PFSK-1 (cell line): ENCODE measurements at regions not wholly inside any gene's neighbourhood (a gene's known extent, or its start where the extent isn't known, plus 50 kb on each side); places are given as distances from the start of the nearest gene placed in this dataset.

Source experiments
- FOXP2 ChIP-seq: optimal IDR thresholded peaks from 2 replicates; pipeline ENCODE3; 2011; ENCODE audit warnings: borderline replicate concordance, control low read depth, inconsistent platforms; ENCODE audit not compliant: insufficient read depth; ENCODE audit errors: extremely low read length, extremely low read depth
- POLR2AphosphoS5 ChIP-seq: IDR thresholded peaks from 2 replicates; pipeline ENCODE4 v1.6.1; 2012; ENCODE audit warnings: low read depth, mild to moderate bottlenecking, control low read depth, low read length, moderate library complexity
- REST ChIP-seq, 2 experiments: IDR thresholded peaks; 2 replicates each; pipeline versions ENCODE4 v1.6.1 to v1.8.0; 2011 to 2012; ENCODE audit warnings: low read depth in 2 of 2, low read length in 2 of 2, control low read depth in 1 of 2, inconsistent platforms in 1 of 2, mild to moderate bottlenecking in 1 of 2, moderate library complexity in 1 of 2; ENCODE audit not compliant: insufficient read depth in 1 of 2
- SIN3A ChIP-seq: IDR thresholded peaks from 2 replicates; pipeline ENCODE4 v1.6.1; 2012; ENCODE audit warnings: mild to moderate bottlenecking, low read length, moderate library complexity, borderline replicate concordance; ENCODE audit not compliant: insufficient read depth
- TAF1 ChIP-seq: IDR thresholded peaks from 2 replicates; pipeline ENCODE4 v1.6.1; 2012; ENCODE audit warnings: low read length, control low read depth, borderline replicate concordance; ENCODE audit not compliant: insufficient read depth

- no peak for TF ChIP-seq TAF1
- TF ChIP-seq SIN3A, result no peak
- no peak for TF ChIP-seq FOXP2
- TF ChIP-seq REST (IDR thresholded peaks at IDR 0.05; ENCODE audit: insufficient read depth in 1 of 2, low read depth in 2 of 2, low read length in 2 of 2), result no peak
- TF ChIP-seq POLR2AphosphoS5, result no peak
These were observed 169.2 kb upstream of the LHX5 start for GRCh38 chr12:113640837-113641236.

DNA sequence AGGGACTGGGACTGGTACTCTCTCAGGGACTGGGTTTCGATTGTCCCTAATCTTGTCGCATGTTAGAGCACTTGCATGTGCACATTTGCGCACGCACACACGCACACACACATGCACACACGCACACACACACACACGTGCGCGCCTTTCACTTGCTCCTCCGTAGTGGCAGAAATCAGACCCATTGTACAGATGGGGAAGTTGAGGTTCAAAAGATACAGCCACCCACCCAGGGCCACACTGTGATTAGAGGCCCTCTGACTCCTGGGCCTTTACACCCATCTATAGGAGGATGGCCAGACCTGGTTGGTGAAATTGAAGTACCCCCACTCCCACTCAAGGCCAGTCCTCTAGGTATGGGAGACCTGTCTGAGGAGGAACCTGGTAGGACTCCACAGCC, 167.8 kb upstream of the LHX5 start:
- TF ChIP-seq SIN3A (no peak), POLR2AphosphoS5 (no peak), FOXP2 (no peak), REST (IDR thresholded peaks at IDR 0.05; ENCODE audit: insufficient read depth in 1 of 2, low read depth in 2 of 2, low read length in 2 of 2) (no peak), TAF1 (no peak)

DNA sequence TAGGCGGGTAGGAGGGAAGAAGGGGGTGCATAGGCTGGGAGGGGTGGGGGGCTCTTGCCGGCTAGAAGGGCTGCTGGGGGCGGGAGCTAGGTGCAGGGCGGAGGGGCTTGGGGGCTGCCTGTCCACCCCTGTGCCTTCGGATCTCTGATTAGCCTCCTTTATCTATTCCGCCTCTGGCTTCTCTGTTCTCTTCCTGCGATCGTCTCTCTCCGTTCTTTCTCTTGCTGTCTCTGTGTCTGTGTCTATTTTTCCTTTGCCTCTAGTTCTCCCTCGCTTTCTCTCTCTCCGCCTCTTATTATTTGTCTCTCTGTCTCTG, 166.7 kb upstream of the LHX5 start:
- no peak for TF ChIP-seq SIN3A
- TF ChIP-seq POLR2AphosphoS5, result no peak
- no peak for TF ChIP-seq FOXP2
- no peak for TF ChIP-seq REST (IDR thresholded peaks at IDR 0.05; ENCODE audit: insufficient read depth in 1 of 2, low read depth in 2 of 2, low read length in 2 of 2)
- no peak for TF ChIP-seq TAF1

GRCh38 chr12:113634982-113635381, 163.3 kb upstream of the LHX5 start:
- no peak for TF ChIP-seq REST (IDR thresholded peaks at IDR 0.05; ENCODE audit: insufficient read depth in 1 of 2, low read depth in 2 of 2, low read length in 2 of 2)
- TF ChIP-seq TAF1, result no peak
- TF ChIP-seq POLR2AphosphoS5, result no peak
- TF ChIP-seq SIN3A, result no peak
- no peak for TF ChIP-seq FOXP2

DNA sequence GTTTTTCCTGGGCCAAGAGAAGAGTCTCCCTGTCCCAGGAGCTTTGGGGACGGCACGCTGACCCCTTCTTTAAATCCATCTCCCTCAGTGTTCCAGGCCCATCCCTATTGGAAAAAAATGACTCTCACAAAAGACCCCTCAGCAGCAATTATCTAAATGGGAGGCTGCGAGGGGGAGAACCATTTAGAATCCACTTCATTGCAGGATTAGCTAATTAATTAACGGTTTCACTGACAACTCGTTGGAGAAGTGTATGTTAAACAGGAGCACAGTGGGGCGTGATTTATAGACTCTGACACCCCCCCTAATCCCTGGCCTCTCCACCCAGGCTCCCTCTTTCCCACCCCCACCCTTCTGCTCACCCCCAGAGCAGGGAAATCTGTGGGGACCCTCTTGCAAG, 162.8 kb upstream of the LHX5 start:
- no peak for TF ChIP-seq REST (IDR thresholded peaks at IDR 0.05; ENCODE audit: insufficient read depth in 1 of 2, low read depth in 2 of 2, low read length in 2 of 2)
